Hepatic stellate cell (primary cell): ENCODE measurements at regions not wholly inside any gene's neighbourhood (a gene's known extent, or its start where the extent isn't known, plus 50 kb on each side); places are given as distances from the start of the nearest gene placed in this dataset.

Experiments
- DNase-seq: peaks from one replicate; pipeline ENCODE4 v3.0.0; 2011; ENCODE audit warnings: low spot score

- no peak for DNase-seq
Measured at GRCh38 chr16:17654571-17654970, 183.8 kb upstream of the XYLT1 start.

GRCh38 chr16:17654142-17654541, 183.4 kb upstream of the XYLT1 start:
- DNase-seq, result no peak

DNA sequence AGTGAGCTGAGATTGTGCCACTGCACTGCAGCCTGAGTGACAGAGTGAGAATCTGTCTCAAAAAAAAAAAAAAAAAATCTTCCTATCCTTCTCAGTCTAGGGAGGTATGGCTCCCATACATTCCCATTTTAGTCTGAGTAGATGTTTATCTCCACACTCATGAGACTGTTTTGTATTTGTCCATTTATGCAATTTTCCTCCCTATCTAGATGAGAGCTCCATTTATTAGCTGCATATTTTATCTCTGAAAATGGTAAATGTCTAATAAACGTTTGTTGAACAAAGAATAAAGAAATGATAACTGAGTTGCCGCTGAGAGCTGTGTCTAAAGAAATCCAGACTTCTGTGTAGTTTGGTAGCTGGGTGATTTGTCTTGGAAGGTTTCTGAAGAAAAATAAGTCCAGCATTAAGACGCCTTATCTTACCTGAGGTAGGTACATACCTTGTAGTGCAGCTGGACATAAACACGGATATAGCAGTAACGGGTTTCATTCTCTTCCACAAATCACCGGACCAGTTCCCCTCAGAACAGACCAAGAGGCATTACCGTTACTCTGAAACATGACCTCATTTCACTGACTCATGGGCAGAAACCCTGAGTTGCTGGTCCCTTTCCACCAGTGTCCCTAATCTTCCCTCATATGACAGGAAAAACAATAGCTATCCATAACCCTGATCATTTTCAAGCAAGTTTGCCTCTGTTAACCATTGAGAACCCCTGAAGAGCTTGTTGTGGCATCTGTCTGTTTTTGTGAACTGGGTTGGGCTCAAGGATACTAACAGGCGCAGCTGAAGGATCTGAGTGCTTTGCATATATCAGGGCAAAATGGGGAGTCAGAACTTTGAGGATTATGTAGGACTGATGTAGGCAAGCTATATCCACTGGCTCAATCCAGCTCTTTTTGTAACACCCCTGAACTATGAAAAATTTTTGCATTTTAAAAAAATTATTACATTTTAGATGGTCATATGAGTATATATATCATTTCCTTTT, 177.4 kb upstream of the XYLT1 start:
- DNase-seq, result no peak

GRCh38 chr16:17643935-17644334, 173.2 kb upstream of the XYLT1 start:
- no peak for DNase-seq

- no peak for DNase-seq
Measured at GRCh38 chr16:17641990-17642389, 171.2 kb upstream of the XYLT1 start.

GRCh38 chr16:17638134-17638533, 167.4 kb upstream of the XYLT1 start:
- DNase-seq, result no peak

GRCh38 chr16:17635183-17635582, 164.4 kb upstream of the XYLT1 start:
- DNase-seq, result no peak

- no peak for DNase-seq
Measured at GRCh38 chr16:17633181-17633951, 162.6 kb upstream of the XYLT1 start.

- DNase-seq, result no peak
Measured at GRCh38 chr16:17632667-17633066, 161.9 kb upstream of the XYLT1 start.

DNA sequence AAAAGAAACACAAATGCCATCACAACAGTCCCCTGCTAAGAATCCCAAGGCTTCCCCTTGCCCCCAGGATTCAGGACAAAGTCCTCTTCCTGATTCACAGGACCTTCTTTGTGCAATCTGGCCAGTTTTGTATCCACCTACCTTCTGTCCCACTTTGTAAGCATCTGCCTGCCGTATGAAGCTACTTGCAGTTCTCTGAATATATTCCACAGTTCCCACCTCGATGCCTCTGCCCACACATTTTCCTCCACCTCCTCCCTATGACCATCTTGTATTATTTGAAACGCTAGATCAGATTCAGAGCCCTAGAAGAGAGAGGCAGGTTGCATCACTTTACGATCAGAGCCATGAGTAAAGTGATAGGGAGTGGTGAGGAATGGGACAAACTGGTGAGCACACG, 159.2 kb upstream of the XYLT1 start:
- no peak for DNase-seq

- no peak for DNase-seq
Measured at GRCh38 chr16:17628983-17629382, 158.2 kb upstream of the XYLT1 start.

- no peak for DNase-seq
Measured at GRCh38 chr16:17622366-17622765, 151.6 kb upstream of the XYLT1 start.

GRCh38 chr16:17619261-17619660, 148.5 kb upstream of the XYLT1 start:
- DNase-seq, result no peak

DNA sequence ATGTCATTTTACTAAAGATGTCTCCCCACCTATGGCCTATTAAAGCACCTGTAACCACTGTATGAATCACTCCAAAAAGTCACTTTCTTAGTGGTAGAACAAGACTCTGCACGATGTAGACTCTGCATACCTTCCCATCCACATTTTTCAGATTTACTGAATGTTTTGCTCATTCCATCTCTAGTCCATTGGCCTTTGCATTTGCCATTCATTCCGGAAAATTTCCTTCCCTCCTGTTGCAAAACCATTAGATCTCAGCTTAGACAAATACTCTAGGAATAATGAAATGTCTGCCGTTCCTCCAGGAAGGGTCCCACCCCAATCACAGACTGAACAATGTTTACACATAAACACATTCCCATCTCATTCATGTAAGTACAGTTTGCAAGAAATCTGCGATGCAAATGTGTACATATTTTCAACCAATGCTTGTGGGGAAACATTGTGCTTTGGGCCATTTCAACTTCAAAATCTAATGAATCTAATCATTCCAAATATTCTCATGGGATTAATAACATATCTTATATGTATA, 146.3 kb upstream of the XYLT1 start:
- no peak for DNase-seq

DNA sequence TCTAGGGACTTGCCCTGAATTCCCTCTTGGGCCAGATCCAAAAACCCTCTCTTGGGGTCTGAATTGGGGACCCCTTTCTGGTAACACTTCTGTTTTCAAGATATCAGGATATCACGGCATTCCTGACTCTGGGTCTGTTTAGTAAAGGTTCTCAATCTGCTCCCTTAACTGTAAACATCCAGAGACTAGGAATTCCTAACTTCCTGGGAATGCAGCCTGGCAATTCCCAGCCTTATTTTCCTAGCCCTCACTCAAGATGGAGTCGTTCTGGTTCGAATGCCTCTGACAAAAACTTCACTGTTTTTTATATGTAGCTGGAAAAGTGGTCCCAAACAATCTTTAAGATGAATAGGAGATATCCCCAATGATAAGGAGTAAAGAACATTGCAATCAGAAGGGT, 141.6 kb upstream of the XYLT1 start:
- DNase-seq, result no peak

DNA sequence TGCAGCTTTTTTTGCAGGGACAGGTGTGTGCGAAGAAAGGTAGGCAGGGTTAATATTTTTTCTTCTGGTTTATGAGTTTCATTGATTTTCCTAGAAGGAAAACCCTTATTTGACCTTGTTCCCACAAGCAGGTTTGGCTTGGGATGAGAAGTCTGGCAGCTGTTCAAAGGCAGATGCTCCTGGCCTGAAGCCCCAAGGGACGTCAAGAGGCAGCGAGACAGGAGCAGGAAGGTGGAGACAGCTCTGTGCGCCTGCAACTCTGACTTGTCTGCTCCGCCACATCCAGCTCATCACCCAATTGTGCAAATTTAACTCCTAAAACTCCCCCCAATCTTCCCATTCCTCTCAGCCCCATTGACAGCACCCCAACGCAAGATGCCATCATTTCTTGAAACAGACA, 136.8 kb upstream of the XYLT1 start:
- DNase-seq, result no peak

GRCh38 chr16:17607075-17607509, 136.3 kb upstream of the XYLT1 start:
- DNase-seq, result no peak

DNA sequence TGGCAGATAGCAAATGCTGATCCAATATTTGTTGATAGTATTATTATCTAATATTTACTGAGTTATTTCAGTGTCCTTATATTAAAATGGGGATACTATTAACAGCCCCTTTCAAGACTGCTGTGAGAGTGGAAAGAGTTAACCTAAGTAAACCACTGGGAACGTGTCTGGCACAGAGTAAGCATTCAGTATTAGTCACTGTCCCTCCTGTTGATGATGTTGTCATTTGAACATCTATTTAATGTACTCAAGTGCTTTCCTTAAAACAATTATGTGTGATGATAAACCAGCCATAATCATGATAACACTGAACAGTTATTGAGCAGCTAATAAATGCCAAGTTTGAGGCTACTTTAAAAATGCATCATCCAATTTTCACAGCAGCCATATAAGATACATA, 135.7 kb upstream of the XYLT1 start:
- DNase-seq, result no peak

GRCh38 chr16:17605784-17606183, 135.0 kb upstream of the XYLT1 start:
- no peak for DNase-seq

DNA sequence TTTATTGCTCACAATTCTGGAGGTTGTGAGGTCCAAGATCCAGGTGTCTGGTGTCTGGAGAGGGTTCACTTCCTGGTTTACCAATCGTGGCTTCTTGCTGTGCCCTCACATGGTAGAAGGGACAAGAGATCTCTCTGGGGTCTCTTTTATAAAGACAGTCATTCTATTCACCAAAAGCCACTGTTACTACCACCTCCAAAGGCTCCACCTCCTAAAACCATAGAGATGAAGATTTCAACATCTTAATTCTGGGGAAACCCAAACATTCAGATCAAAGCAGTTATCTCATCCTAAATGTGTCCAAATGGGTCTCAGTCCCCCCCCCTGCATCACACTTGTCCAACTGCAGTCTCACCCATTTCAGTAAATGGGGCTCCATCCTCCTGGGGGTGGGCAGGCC, 132.9 kb upstream of the XYLT1 start:
- DNase-seq, result no peak

DNA sequence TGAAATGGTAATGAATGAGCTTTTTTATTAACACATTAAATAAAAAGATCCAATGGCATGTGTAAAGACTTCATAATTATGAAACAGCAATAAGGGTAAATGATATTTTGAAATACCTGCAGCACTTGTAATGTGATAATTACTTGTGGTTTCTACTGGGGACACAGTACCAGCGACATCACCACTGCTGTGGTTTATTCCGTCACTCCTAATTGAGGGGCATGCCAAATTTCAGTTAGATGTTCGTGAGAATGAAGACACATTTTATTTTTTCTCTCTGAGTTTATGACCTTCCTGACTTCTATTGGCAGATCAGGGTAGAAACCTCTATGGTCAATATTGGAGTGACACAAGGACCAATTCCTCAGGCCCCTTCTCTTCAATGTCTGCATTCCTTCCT, 131.9 kb upstream of the XYLT1 start:
- DNase-seq, result no peak

GRCh38 chr16:17598968-17599367, 128.2 kb upstream of the XYLT1 start:
- DNase-seq, result no peak
